ENCODE measurements at regions not wholly inside any gene's neighbourhood (a gene's known extent, or its start where the extent isn't known, plus 50 kb on each side); places are given as distances from the start of the nearest gene placed in this dataset.

GRCh38 chr3:8224941-8225340 lies 276.7 kb upstream of the LMCD1 start:
- no peak for DNase-seq (ENCODE audit: low read depth in 1 of 2, low spot score in 1 of 2)
- Histone ChIP-seq H3K27me3 (ENCODE audit: insufficient read depth, poor library complexity, severe bottlenecking) (no peaks in the 10 kb centered on the region), H3K4me3 (replicated peaks; ENCODE audit: insufficient read depth, low read length) (no peak overlapping the region), H3K27ac (replicated peaks) (no peak overlapping the region)
- no peak for TF ChIP-seq POLR2AphosphoS5 (IDR thresholded peaks at IDR 0.05; ENCODE audit: low read depth)
- TF ChIP-seq CTCF (IDR thresholded peaks at IDR 0.05; ENCODE audit: insufficient read depth, low read length): no peak

GRCh38 chr3:8233938-8234337 lies 267.7 kb upstream of the LMCD1 start:
- DNase-seq (ENCODE audit: low read depth in 1 of 2, low spot score in 1 of 2): no peak

GRCh38 chr3:8236264-8236663 lies 265.4 kb upstream of the LMCD1 start:
- DNase-seq (ENCODE audit: low read depth in 1 of 2, low spot score in 1 of 2): no peak
- Histone ChIP-seq H3K27ac (replicated peaks) (no peak overlapping the region), H3K4me3 (replicated peaks; ENCODE audit: insufficient read depth, low read length) (no peak overlapping the region), H3K27me3 (ENCODE audit: insufficient read depth, poor library complexity, severe bottlenecking) (no peaks in the 10 kb centered on the region)
- no peak for TF ChIP-seq POLR2AphosphoS5 (IDR thresholded peaks at IDR 0.05; ENCODE audit: low read depth)

More at GRCh38 chr3:8233938-8234337, 267.7 kb upstream of the LMCD1 start:
- no peaks in the 10 kb centered on the region for H3K27me3 ChIP-seq (ENCODE audit: insufficient read depth, poor library complexity, severe bottlenecking)
- no peak for TF ChIP-seq POLR2AphosphoS5 (IDR thresholded peaks at IDR 0.05; ENCODE audit: low read depth)
- TF ChIP-seq GABPA (IDR thresholded peaks at IDR 0.05; ENCODE audit: low read depth): no peak
- no peak for TF ChIP-seq REST (IDR thresholded peaks at IDR 0.05; ENCODE audit: insufficient replicate concordance, low read depth)
- no peak for TF ChIP-seq CTCF (IDR thresholded peaks at IDR 0.05; ENCODE audit: insufficient read depth, low read length)
- TF ChIP-seq SPI1 (IDR thresholded peaks at IDR 0.05; ENCODE audit: borderline replicate concordance, low read depth): no peak
- no peak overlapping the region for H3K4me3 ChIP-seq (replicated peaks; ENCODE audit: insufficient read depth, low read length)
- H3K27ac ChIP-seq (replicated peaks): no peak overlapping the region

GRCh38 chr3:8237893-8238292 lies 263.7 kb upstream of the LMCD1 start:
- H3K4me3 ChIP-seq (replicated peaks; ENCODE audit: insufficient read depth, low read length): no peak overlapping the region
- no peak overlapping the region for H3K27ac ChIP-seq (replicated peaks)
- no peaks in the 10 kb centered on the region for H3K27me3 ChIP-seq (ENCODE audit: insufficient read depth, poor library complexity, severe bottlenecking)
- no peak for TF ChIP-seq REST (IDR thresholded peaks at IDR 0.05; ENCODE audit: insufficient replicate concordance, low read depth)
- TF ChIP-seq SPI1 (IDR thresholded peaks at IDR 0.05; ENCODE audit: borderline replicate concordance, low read depth): no peak
- no peak for TF ChIP-seq CTCF (IDR thresholded peaks at IDR 0.05; ENCODE audit: insufficient read depth, low read length)
- TF ChIP-seq GABPA (IDR thresholded peaks at IDR 0.05; ENCODE audit: low read depth): no peak
- no peak for TF ChIP-seq POLR2AphosphoS5 (IDR thresholded peaks at IDR 0.05; ENCODE audit: low read depth)
- DNase-seq (ENCODE audit: low read depth in 1 of 2, low spot score in 1 of 2): no peak

Data from HL-60 (cell line).